HEK293 (cell line): ENCODE measurements at regions not wholly inside any gene's neighbourhood (a gene's known extent, or its start where the extent isn't known, plus 50 kb on each side); places are given as distances from the start of the nearest gene placed in this dataset.

Experiments used
- CTCF ChIA-PET: fragments of 350-600 bp; formaldehyde crosslinking; extraction: SDS; loops from one replicate; lab custom pipeline; 2021; ENCODE audit warnings: antibody characterized with exemption; lab: Yijun Ruan, JAX
- POLR2A ChIA-PET: fragments of 300-600 bp; formaldehyde crosslinking; extraction: SDS; loops from one replicate; lab custom pipeline; 2020; ENCODE audit warnings: antibody characterized with exemption, inconsistent platforms; lab: Yijun Ruan, JAX
- H3K27ac ChIP-seq: fragments of 200-500 bp; sonication (Bioruptor generic); 2 replicates; pipeline ENCODE4 v1.5.1; 2014; ENCODE audit warnings: low read depth, low read length, control low read depth, inconsistent platforms; ENCODE audit errors: extremely low read depth
- H3K36me3 ChIP-seq, 2 experiments: fragments of 200-500 bp in 1 of 2; sonication (Bioruptor generic) in 1 of 2; 1 replicate in 1 of 2; 2 replicates in 1 of 2; pipeline ENCODE4 v1.5.1; 2014 to 2017; ENCODE audit warnings: inconsistent platforms in 2 of 2, low read length in 2 of 2; ENCODE audit not compliant: control insufficient read depth in 2 of 2, insufficient read depth in 1 of 2
- H3K4me1 ChIP-seq: fragments of 200-500 bp; sonication (Bioruptor generic); 2 replicates; pipeline ENCODE4 v1.5.1; 2014; ENCODE audit warnings: mild to moderate bottlenecking, low read length, inconsistent platforms; ENCODE audit not compliant: control insufficient read depth, insufficient read depth
- H3K4me3 ChIP-seq: 2 replicates; pipeline ENCODE4 v1.5.1; 2011; ENCODE audit warnings: low read depth, mild to moderate bottlenecking, control low read depth, low read length, moderate library complexity
- H3K9me3 ChIP-seq: fragments of 200-500 bp; sonication (Bioruptor generic); 2 replicates; pipeline ENCODE4 v1.5.1; 2014; ENCODE audit warnings: low read depth, low read length, inconsistent platforms; ENCODE audit not compliant: control insufficient read depth, insufficient read depth
- HIC1 ChIP-seq: fragments of 450-650 bp; formaldehyde crosslinking; IDR thresholded peaks from 2 replicates; pipeline ENCODE4 v1.5.1; 2016; ENCODE audit warnings: missing biosample characterization, missing genetic modification characterization
- OSR2 ChIP-seq: fragments of 450-650 bp; formaldehyde crosslinking; IDR thresholded peaks from 2 replicates; pipeline ENCODE4 v1.5.1; 2016; ENCODE audit warnings: missing biosample characterization, missing genetic modification characterization
- PRDM6 ChIP-seq: fragments of 450-650 bp; formaldehyde crosslinking; IDR thresholded peaks from 2 replicates; pipeline ENCODE4 v1.5.1; 2017; ENCODE audit warnings: missing biosample characterization, missing genetic modification characterization
- REPIN1 ChIP-seq: fragments of 450-650 bp; formaldehyde crosslinking; IDR thresholded peaks from 2 replicates; pipeline ENCODE4 v1.5.1; 2017; ENCODE audit warnings: missing biosample characterization, missing genetic modification characterization, low read depth
- ZBTB26 ChIP-seq: fragments of 450-650 bp; formaldehyde crosslinking; optimal IDR thresholded peaks from 2 replicates; pipeline ENCODE3; 2016; ENCODE audit warnings: missing biosample characterization, mild to moderate bottlenecking, missing genetic modification characterization
- ZFHX2 ChIP-seq: fragments of 450-650 bp; formaldehyde crosslinking; conservative IDR thresholded peaks from 2 replicates; pipeline ENCODE4 v1.5.1; 2016; ENCODE audit warnings: missing biosample characterization, missing genetic modification characterization
- ZNF112 ChIP-seq: fragments of 450-650 bp; formaldehyde crosslinking; IDR thresholded peaks from 2 replicates; pipeline ENCODE4 v1.5.0; 2017; ENCODE audit warnings: missing biosample characterization, missing genetic modification characterization
- ZNF221 ChIP-seq: fragments of 450-650 bp; formaldehyde crosslinking; IDR thresholded peaks from 2 replicates; pipeline ENCODE4 v1.5.1; 2017; ENCODE audit warnings: missing biosample characterization, missing genetic modification characterization, borderline replicate concordance
- ZNF239 ChIP-seq: fragments of 450-650 bp; formaldehyde crosslinking; IDR thresholded peaks from 2 replicates; pipeline ENCODE4 v1.5.1; 2016; ENCODE audit warnings: missing biosample characterization, missing genetic modification characterization
- ZNF362 ChIP-seq: fragments of 450-650 bp; formaldehyde crosslinking; IDR thresholded peaks from 2 replicates; pipeline ENCODE4 v1.5.1; 2016; ENCODE audit warnings: missing biosample characterization, missing genetic modification characterization
- ZNF404 ChIP-seq: fragments of 450-650 bp; formaldehyde crosslinking; IDR thresholded peaks from 2 replicates; pipeline ENCODE4 v1.5.1; 2017; ENCODE audit warnings: missing biosample characterization, missing genetic modification characterization
- ZNF548 ChIP-seq: fragments of 450-650 bp; formaldehyde crosslinking; IDR thresholded peaks from 2 replicates; pipeline ENCODE4 v1.5.1; 2016; ENCODE audit warnings: missing biosample characterization, missing genetic modification characterization
- ZNF560 ChIP-seq: fragments of 450-650 bp; formaldehyde crosslinking; IDR thresholded peaks from 2 replicates; pipeline ENCODE4 v1.5.1; 2017; ENCODE audit warnings: missing biosample characterization, missing genetic modification characterization, borderline replicate concordance
- ZNF580 ChIP-seq: fragments of 450-650 bp; formaldehyde crosslinking; IDR thresholded peaks from 2 replicates; pipeline ENCODE4 v1.5.1; 2016; ENCODE audit warnings: missing biosample characterization, missing genetic modification characterization
- ZNF639 ChIP-seq: fragments of 450-650 bp; formaldehyde crosslinking; IDR thresholded peaks from 2 replicates; pipeline ENCODE4 v1.5.1; 2016; ENCODE audit warnings: missing biosample characterization, missing genetic modification characterization
- ZSCAN16 ChIP-seq: fragments of 450-650 bp; formaldehyde crosslinking; IDR thresholded peaks from 2 replicates; pipeline ENCODE4 v1.5.1; 2016; ENCODE audit warnings: missing biosample characterization, missing genetic modification characterization
- ZSCAN23 ChIP-seq: fragments of 450-650 bp; formaldehyde crosslinking; IDR thresholded peaks from 2 replicates; pipeline ENCODE4 v1.5.1; 2016; ENCODE audit warnings: missing biosample characterization, missing genetic modification characterization

GRCh38 chr2:31739161-31739560 lies 158.4 kb upstream of the SRD5A2 start (continued):
- no peak for TF ChIP-seq HIC1 (tag by site-specific recombination)
- no peak for TF ChIP-seq ZSCAN23 (tag by site-specific recombination)
- no peak for TF ChIP-seq ZNF221
- no peak for TF ChIP-seq ZNF580 (tag by site-specific recombination)
- TF ChIP-seq REPIN1 = no peak
- TF ChIP-seq ZNF239 (tag by site-specific recombination) = no peak
- no peak for TF ChIP-seq ZSCAN16 (tag by site-specific recombination)
- no peak for TF ChIP-seq PRDM6 (tag by site-specific recombination)

- POLR2A ChIA-PET = no interaction called here
- Histone ChIP-seq H3K4me1 (no peaks in the 10 kb centered on the region), H3K36me3 (no peaks in the 10 kb centered on the region), H3K4me3 (no peak overlapping the region), H3K9me3 (no peaks in the 10 kb centered on the region), H3K27ac (no peak overlapping the region)
- TF ChIP-seq ZBTB26 (tag by site-specific recombination) = no peak
- TF ChIP-seq ZSCAN16 (tag by site-specific recombination) = no peak
- no peak for TF ChIP-seq ZNF112 (tag by site-specific recombination)
- no peak for TF ChIP-seq ZNF404 (tag by site-specific recombination)
- no peak for TF ChIP-seq ZNF560
- no peak for TF ChIP-seq ZNF548
- no peak for TF ChIP-seq ZNF362 (tag by site-specific recombination)
- no peak for TF ChIP-seq ZNF639 (tag by site-specific recombination)
- TF ChIP-seq OSR2 = no peak
- no peak for TF ChIP-seq ZFHX2 (tag by site-specific recombination)
- CTCF ChIA-PET = interaction anchor here (0.5 to 0.8 kb wide), 2 partner anchors 9 to 456 kb away, joined by 3 read pairs; no protein-coding TSS in a partner anchor
These were observed 156.1 kb upstream of the SRD5A2 start for GRCh38 chr2:31736695-31737454.
